ENCODE measurements at regions not wholly inside any gene's neighbourhood (a gene's known extent, or its start where the extent isn't known, plus 50 kb on each side); places are given as distances from the start of the nearest gene placed in this dataset.

- DNase-seq (ENCODE audit: low read depth) = no peak
Observed at GRCh38 chr11:27287205-27287604, 75.8 kb downstream of the CCDC34 start.

- no peak for DNase-seq (ENCODE audit: low read depth)
Observed at GRCh38 chr11:27285761-27286160, 77.3 kb downstream of the CCDC34 start.

GRCh38 chr11:27282806-27283205 lies 80.2 kb downstream of the CCDC34 start:
- DNase-seq (ENCODE audit: low read depth) = no peak

- no peak for DNase-seq (ENCODE audit: low read depth)
Observed at GRCh38 chr11:27281740-27282590, 81.0 kb downstream of the CCDC34 start.

DNA sequence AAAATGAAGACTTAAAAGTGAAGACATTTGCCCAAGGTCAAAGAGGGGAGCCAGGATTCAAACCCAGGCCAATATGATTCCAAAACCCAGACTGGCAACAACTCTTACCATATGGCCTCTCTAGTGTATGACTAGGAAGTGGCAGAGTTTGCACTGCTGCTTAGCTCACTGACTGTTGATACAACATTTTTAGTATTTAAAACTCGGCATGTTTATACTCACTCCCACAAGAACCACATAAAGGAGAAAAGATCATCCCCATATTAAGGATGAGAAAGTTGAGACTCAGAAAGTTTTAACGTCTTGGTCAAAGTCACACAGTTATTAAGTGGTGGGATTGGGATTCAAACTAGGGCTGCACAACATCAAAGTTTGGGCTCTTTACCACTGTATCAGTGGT lies 81.7 kb downstream of the CCDC34 start:
- no peak for DNase-seq (ENCODE audit: low read depth)

- DNase-seq (ENCODE audit: low read depth) = no peak
Observed at GRCh38 chr11:27280140-27280539, 82.9 kb downstream of the CCDC34 start.

DNA sequence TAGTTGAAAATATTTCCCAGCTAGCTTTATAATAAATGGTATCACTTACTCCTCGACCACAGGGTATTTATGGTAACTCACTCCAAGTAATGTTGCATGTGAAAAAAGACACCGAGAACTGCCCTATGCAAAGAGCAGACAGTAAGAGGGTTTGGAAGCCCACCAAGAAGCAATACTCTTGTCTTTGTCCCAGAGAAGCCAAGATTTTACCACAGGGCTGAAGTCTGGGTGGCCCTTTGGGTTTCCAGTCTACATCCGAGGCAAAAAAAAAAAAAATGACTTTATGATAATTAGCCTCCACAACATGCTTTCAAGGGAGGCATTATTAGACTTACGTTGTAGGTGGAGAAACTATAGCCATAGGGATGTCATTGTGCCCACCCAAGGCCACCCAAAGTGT lies 83.6 kb downstream of the CCDC34 start:
- DNase-seq (ENCODE audit: low read depth) = no peak

GRCh38 chr11:27277843-27278242 lies 85.2 kb downstream of the CCDC34 start:
- DNase-seq (ENCODE audit: low read depth) = no peak

GRCh38 chr11:27276141-27276540 lies 86.9 kb downstream of the CCDC34 start:
- no peak for DNase-seq (ENCODE audit: low read depth)

- no peak for DNase-seq (ENCODE audit: low read depth)
Observed at GRCh38 chr11:27274854-27275395, 88.1 kb downstream of the CCDC34 start.

DNA sequence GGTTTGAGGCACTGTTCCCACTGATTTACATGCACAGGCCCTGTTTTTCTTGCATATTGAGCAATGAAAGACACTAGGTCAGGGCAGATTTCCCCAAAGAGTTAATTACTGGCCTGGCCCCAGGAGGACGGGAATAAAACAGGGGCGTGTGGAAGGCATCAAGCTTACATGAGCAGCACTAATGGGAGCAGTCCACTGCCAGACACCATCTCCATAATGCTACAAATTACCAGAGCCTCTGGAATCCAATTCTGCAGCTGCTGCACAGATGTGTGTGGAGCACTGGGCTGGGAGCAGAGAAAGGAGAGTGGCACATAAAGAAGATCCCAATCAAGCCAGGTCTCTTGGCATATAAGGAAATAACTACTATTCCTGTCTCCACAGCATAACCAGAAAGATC lies 96.9 kb downstream of the CCDC34 start:
- DNase-seq (ENCODE audit: low read depth) = no peak

GRCh38 chr11:27263986-27264385 lies 99.0 kb downstream of the CCDC34 start:
- DNase-seq (ENCODE audit: low read depth) = no peak

- no peak for DNase-seq (ENCODE audit: low read depth)
Observed at GRCh38 chr11:27263046-27263445, 100.0 kb downstream of the CCDC34 start.

DNA sequence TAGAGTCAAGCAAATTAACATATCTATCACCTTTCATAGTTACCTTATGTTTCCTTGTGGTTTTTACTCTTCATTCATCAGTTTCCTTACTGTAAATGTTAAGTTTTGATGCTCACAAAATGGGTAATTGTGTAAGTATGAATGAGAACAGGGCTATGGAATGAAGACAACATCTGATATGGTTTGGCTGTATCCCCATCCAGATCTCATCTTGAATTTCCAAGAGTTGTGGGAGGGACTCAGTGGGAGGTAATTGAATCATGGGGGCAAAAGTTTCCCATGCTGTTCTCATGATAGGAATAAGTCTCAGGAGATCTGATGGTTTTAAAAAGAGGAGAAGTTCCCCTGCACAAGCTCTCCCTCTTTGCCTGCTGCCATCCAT lies 107.6 kb downstream of the CCDC34 start:
- no peak for DNase-seq (ENCODE audit: low read depth)

GRCh38 chr11:27254744-27255446 lies 108.1 kb downstream of the CCDC34 start:
- DNase-seq (ENCODE audit: low read depth) = no peak

DNA sequence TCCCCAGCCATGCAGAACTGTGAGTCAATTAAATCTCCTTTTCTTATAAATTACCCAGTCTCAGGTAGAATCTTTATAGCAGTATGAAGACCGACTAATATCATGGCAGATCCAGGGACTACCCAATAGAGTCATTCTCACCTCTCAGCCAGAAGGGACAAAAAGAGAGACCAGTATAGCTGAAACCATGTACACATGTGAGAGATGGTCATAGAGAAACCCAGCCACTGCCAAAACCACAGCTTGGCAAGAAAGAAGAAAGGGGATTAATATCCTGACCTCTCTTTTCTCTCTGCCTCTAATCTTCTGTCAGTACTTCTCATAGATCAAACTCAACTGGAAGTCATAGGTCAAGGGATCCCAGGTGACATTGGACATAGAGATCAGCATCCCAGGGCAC lies 109.8 kb downstream of the CCDC34 start:
- DNase-seq (ENCODE audit: low read depth) = no peak

DNA sequence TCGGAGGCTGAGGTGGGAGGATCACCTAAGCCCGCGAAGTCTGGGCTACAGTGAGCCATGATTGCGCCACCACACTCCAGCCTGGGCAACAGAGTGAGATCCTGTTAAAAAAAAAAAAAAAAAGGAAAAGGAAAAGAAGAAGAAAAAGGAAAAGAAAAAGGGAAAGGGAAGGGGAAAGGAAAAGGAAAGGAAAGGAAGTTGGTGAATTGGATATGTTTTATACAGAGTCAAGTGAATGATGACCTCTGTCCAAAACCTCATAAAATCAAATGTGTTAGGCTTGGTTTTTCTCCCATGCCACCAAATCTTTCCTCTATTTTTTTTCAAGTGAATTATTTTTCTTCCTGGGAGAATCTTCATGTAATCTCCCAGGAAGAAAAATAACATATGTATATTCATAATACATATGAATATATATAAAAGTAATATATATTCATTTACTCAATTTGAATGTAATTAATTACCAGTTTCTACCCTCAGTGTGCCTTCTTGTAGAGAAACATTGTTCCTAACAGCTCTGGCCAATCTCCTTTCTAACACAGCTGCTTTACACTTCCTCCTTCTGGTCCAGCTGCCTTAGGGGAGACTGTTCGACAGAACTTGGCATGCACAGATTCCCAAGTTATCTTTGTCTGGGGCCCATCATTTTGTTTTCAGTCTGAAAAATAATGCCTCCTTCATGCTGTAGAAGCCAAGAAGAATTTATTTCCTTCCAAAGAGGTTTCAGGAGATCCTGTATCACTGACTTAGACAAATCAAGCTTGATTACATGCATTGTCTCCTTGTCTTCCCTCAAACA lies 111.9 kb downstream of the CCDC34 start:
- no peak for DNase-seq (ENCODE audit: low read depth)

- DNase-seq (ENCODE audit: low read depth) = no peak
Observed at GRCh38 chr11:27248576-27249509, 114.2 kb downstream of the CCDC34 start.

DNA sequence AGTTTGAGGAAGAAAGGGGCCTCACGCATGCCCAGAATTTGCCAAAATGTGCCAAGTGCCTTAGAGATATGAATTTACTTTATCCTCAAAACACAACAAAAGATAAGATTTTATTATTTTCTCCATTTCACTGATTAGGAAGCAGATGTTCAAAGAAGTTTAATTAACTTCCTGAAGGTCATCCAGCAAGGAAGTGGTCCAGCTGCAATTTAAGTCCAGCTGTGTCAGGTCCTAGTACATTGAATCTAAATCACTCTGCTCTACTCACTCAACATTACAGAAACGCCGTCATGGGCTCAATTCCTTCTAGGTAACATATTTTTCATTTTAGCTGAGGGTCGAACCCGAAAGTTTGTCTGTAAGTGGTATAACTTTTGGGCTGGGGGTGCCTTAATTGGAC lies 115.4 kb downstream of the CCDC34 start:
- DNase-seq (ENCODE audit: low read depth) = no peak

GRCh38 chr11:27246925-27247324 lies 116.1 kb downstream of the CCDC34 start:
- no peak for DNase-seq (ENCODE audit: low read depth)

GRCh38 chr11:27244900-27245299 lies 118.1 kb downstream of the CCDC34 start:
- DNase-seq (ENCODE audit: low read depth) = no peak

Data from T follicular helper cell (primary cell).